Coronary artery (tissue), 2 donors: ENCODE measurements at regions not wholly inside any gene's neighbourhood (a gene's known extent, or its start where the extent isn't known, plus 50 kb on each side); places are given as distances from the start of the nearest gene placed in this dataset.
"Not testable (repeated sequence)": the region's sequence is repeated elsewhere in the genome, so short reads cannot be mapped to it uniquely, and the experiment has no call there.

Source experiments
- DNase-seq: peaks from one replicate; pipeline ENCODE4 v3.0.0-alpha.2; 2017; ENCODE audit warnings: low spot score
- H3K27ac ChIP-seq, 2 donors: fragments of 200-600 bp; sonication (generic); one replicate each; pipeline ENCODE4 v1.5.1; 2016 to 2019
- H3K4me3 ChIP-seq: fragments of 200-600 bp; sonication (generic); 2 replicates; pipeline ENCODE4 v1.5.1; 2016; ENCODE audit warnings: mild to moderate bottlenecking, moderate library complexity
- CTCF ChIP-seq: fragments of 200-600 bp; sonication (generic); IDR thresholded peaks from one replicate; pipeline ENCODE4 v1.5.1; 2019; ENCODE audit warnings: antibody characterized with exemption

- no peak for TF ChIP-seq CTCF
- DNase-seq = no peak
Observed at GRCh38 chr3:178334239-178334638, 202.0 kb upstream of the KCNMB2 start.

GRCh38 chr3:178336336-178336735, 199.9 kb upstream of the KCNMB2 start:
- no peak for DNase-seq

More at GRCh38 chr3:178334239-178334638, 202.0 kb upstream of the KCNMB2 start:
- H3K4me3 ChIP-seq = no peak overlapping the region
- no peak overlapping the region for H3K27ac ChIP-seq

GRCh38 chr3:178340506-178340905, 195.7 kb upstream of the KCNMB2 start:
- TF ChIP-seq CTCF = no peak
- no peak overlapping the region for H3K27ac ChIP-seq
- no peak for DNase-seq
- no peak overlapping the region for H3K4me3 ChIP-seq

More at GRCh38 chr3:178336336-178336735, 199.9 kb upstream of the KCNMB2 start:
- TF ChIP-seq CTCF = no peak
- H3K4me3 ChIP-seq = no peak overlapping the region
- no peak overlapping the region for H3K27ac ChIP-seq

GRCh38 chr3:178341636-178342035, 194.6 kb upstream of the KCNMB2 start:
- no peak overlapping the region for H3K4me3 ChIP-seq
- H3K27ac ChIP-seq = no peak overlapping the region
- DNase-seq = no peak
- no peak for TF ChIP-seq CTCF

GRCh38 chr3:178342111-178342510, 194.1 kb upstream of the KCNMB2 start:
- Histone ChIP-seq H3K27ac (no peak overlapping the region), H3K4me3 (no peak overlapping the region)
- no peak for DNase-seq
- TF ChIP-seq CTCF = no peak

GRCh38 chr3:178343433-178344038, 192.7 kb upstream of the KCNMB2 start:
- no peak overlapping the region for H3K27ac ChIP-seq
- DNase-seq = no peak
- TF ChIP-seq CTCF = no peak

GRCh38 chr3:178345944-178346343, 190.3 kb upstream of the KCNMB2 start:
- DNase-seq = no peak
- TF ChIP-seq CTCF = no peak
- no peak overlapping the region for H3K27ac ChIP-seq
- H3K4me3 ChIP-seq = no peak overlapping the region

More at GRCh38 chr3:178343433-178344038, 192.7 kb upstream of the KCNMB2 start:
- H3K4me3 ChIP-seq = no peak overlapping the region

- H3K27ac ChIP-seq, H3K4me3 ChIP-seq, DNase-seq: not testable (repeated sequence)
Observed at GRCh38 chr3:178348561-178349217, 187.5 kb upstream of the KCNMB2 start.

GRCh38 chr3:178349218-178349596, 187.0 kb upstream of the KCNMB2 start:
- H3K27ac ChIP-seq, DNase-seq, H3K4me3 ChIP-seq: not testable (repeated sequence)
